ENCODE measurements at regions not wholly inside any gene's neighbourhood (a gene's known extent, or its start where the extent isn't known, plus 50 kb on each side); places are given as distances from the start of the nearest gene placed in this dataset.
"Not testable (repeated sequence)": the region's sequence is repeated elsewhere in the genome, so short reads cannot be mapped to it uniquely, and the experiment has no call there.

DNA sequence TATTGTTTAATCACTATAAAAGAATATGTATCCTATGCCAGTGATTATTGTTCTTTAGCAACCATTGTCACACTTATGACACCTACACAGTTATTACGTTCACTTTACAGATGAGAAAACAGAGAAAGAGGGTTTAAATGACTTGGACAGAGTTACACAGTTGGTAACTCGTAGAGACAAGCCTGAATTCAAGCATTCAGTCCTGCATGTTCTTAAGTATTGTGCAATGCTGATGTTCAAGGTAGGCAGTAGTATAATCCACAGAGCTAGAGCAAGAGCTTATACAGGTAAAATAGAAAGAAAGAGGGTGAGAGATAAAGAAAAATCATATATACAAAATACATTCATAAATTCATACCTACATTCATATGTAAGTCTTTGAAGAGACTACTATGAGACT, 249.8 kb upstream of the ANXA10 start:
- H3K4me1 ChIP-seq (ENCODE audit: insufficient read depth, low read length, severe bottlenecking), result no peaks in the 10 kb centered on the region
- H3K9ac ChIP-seq (ENCODE audit: low read length), result no peak overlapping the region
- no peaks in the 10 kb centered on the region for H3K79me2 ChIP-seq (ENCODE audit: insufficient read depth, low read length)
- no peak overlapping the region for H3K27ac ChIP-seq (ENCODE audit: low read depth, low read length, poor library complexity, severe bottlenecking)
- H3K4me2 ChIP-seq (ENCODE audit: low read length), result no peak overlapping the region
- no peak overlapping the region for H2AFZ ChIP-seq (ENCODE audit: low read length)
- H3K9me2 ChIP-seq (ENCODE audit: low read depth, low read length), result no peaks in the 10 kb centered on the region
- no peak overlapping the region for H3K4me3 ChIP-seq (ENCODE audit: low read depth, low read length, poor library complexity, severe bottlenecking)
- H3F3A ChIP-seq (ENCODE audit: insufficient read depth, low read length), result no peaks in the 10 kb centered on the region
- no peaks in the 10 kb centered on the region for H3K27me3 ChIP-seq (ENCODE audit: insufficient read depth, low read length)
- no peaks in the 10 kb centered on the region for H3K9me3 ChIP-seq (ENCODE audit: low read length)
- TF ChIP-seq EZH2 (IDR thresholded peaks at IDR 0.05; ENCODE audit: borderline replicate concordance, low read length), result no peak
- TF ChIP-seq, protein P1, sequence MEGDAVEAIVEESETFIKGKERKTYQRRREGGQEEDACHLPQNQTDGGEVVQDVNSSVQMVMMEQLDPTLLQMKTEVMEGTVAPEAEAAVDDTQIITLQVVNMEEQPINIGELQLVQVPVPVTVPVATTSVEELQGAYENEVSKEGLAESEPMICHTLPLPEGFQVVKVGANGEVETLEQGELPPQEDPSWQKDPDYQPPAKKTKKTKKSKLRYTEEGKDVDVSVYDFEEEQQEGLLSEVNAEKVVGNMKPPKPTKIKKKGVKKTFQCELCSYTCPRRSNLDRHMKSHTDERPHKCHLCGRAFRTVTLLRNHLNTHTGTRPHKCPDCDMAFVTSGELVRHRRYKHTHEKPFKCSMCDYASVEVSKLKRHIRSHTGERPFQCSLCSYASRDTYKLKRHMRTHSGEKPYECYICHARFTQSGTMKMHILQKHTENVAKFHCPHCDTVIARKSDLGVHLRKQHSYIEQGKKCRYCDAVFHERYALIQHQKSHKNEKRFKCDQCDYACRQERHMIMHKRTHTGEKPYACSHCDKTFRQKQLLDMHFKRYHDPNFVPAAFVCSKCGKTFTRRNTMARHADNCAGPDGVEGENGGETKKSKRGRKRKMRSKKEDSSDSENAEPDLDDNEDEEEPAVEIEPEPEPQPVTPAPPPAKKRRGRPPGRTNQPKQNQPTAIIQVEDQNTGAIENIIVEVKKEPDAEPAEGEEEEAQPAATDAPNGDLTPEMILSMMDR (IDR thresholded peaks at IDR 0.05; ENCODE audit: low read length), result no peak
- H4K20me1 ChIP-seq (ENCODE audit: insufficient read depth, low read length), result no peaks in the 10 kb centered on the region
- no peaks in the 10 kb centered on the region for H3K36me3 ChIP-seq (ENCODE audit: insufficient read depth, low read length)

DNA sequence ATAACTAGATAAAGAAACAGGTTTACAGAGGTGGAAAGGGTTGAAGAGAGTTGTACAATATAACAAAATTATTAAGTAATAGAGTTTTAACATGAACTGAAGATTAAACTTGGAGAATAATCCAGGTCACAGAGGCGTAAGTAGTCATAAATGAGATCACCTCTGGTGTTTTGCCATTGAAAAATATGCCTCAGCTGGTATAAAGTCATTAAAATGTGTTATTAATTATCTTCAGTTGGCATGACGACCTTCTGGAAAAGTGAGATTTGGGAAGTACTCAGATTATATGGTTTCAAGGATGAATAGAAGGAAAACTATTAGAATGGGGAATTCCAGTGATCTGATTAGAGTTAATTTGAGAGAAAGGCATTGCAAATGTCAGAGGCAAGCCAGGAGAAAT, 237.5 kb upstream of the ANXA10 start:
- Histone ChIP-seq H3K4me2 (ENCODE audit: low read length) (no peak overlapping the region), H3K27ac (ENCODE audit: low read depth, low read length, poor library complexity, severe bottlenecking) (no peak overlapping the region), H3K9me2 (ENCODE audit: low read depth, low read length) (no peaks in the 10 kb centered on the region), H3K9me3 (ENCODE audit: low read length) (no peaks in the 10 kb centered on the region), H3K36me3 (ENCODE audit: insufficient read depth, low read length) (no peaks in the 10 kb centered on the region), H3K79me2 (ENCODE audit: insufficient read depth, low read length) (no peaks in the 10 kb centered on the region), H3K27me3 (ENCODE audit: insufficient read depth, low read length) (no peaks in the 10 kb centered on the region), H4K20me1 (ENCODE audit: insufficient read depth, low read length) (no peaks in the 10 kb centered on the region), H3K4me1 (ENCODE audit: insufficient read depth, low read length, severe bottlenecking) (no peaks in the 10 kb centered on the region), H2AFZ (ENCODE audit: low read length) (no peak overlapping the region), H3F3A (ENCODE audit: insufficient read depth, low read length) (no peaks in the 10 kb centered on the region), H3K9ac (ENCODE audit: low read length) (no peak overlapping the region), H3K4me3 (ENCODE audit: low read depth, low read length, poor library complexity, severe bottlenecking) (no peak overlapping the region)
- no peak for TF ChIP-seq EZH2 (IDR thresholded peaks at IDR 0.05; ENCODE audit: borderline replicate concordance, low read length)
- TF ChIP-seq, protein P1 (IDR thresholded peaks at IDR 0.05; ENCODE audit: low read length), result no peak

DNA sequence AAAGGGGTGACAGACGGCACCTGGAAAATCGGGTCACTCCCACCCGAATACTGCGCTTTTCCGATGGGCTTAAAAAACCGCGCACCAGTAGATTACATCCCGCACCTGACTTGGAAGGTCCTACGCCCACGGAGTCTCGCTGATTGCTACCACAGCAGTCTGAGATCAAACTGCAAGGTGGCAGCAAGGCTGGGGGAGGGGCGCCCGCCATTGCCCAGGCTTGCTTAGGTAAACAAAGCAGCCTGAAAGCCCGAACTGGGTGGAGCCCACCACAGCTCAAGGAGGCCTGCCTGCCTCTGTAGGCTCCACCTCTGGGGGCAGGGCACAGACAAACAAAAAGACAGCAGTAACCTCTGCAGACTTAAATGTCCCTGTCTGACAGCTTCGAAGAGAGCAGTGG, 234.2 kb upstream of the ANXA10 start:
- H3K9me3 ChIP-seq (ENCODE audit: low read length); H4K20me1 ChIP-seq (ENCODE audit: insufficient read depth, low read length); H3K27ac ChIP-seq (ENCODE audit: low read depth, low read length, poor library complexity, severe bottlenecking); H3K27me3 ChIP-seq (ENCODE audit: insufficient read depth, low read length); H3K4me2 ChIP-seq (ENCODE audit: low read length); H3K4me3 ChIP-seq (ENCODE audit: low read depth, low read length, poor library complexity, severe bottlenecking); H2AFZ ChIP-seq (ENCODE audit: low read length); H3K79me2 ChIP-seq (ENCODE audit: insufficient read depth, low read length); H3F3A ChIP-seq (ENCODE audit: insufficient read depth, low read length); H3K4me1 ChIP-seq (ENCODE audit: insufficient read depth, low read length, severe bottlenecking); H3K36me3 ChIP-seq (ENCODE audit: insufficient read depth, low read length); H3K9me2 ChIP-seq (ENCODE audit: low read depth, low read length); H3K9ac ChIP-seq (ENCODE audit: low read length): not testable (repeated sequence)

DNA sequence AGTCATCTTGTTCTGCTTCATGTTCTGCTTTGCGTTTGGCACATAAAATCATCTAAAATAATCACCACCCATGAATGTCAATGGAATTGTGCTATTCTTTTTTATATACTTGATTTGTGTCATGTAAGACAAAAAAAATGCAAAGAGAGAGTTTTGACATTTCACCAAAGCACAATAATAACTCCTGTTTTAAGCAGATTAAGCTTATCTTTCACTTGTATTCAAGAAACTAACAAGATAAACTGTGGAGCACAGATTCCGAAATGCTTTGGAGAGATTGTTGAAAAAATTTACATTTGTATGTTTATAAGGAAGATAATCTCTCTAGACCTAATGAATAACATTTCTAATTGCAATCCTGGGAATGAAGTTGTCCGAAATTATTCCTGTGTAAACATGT, 225.1 kb upstream of the ANXA10 start:
- Histone ChIP-seq H3K27ac (ENCODE audit: low read depth, low read length, poor library complexity, severe bottlenecking) (no peak overlapping the region), H2AFZ (ENCODE audit: low read length) (no peak overlapping the region), H3F3A (ENCODE audit: insufficient read depth, low read length) (no peaks in the 10 kb centered on the region), H3K36me3 (ENCODE audit: insufficient read depth, low read length) (no peaks in the 10 kb centered on the region), H3K9me2 (ENCODE audit: low read depth, low read length) (no peaks in the 10 kb centered on the region), H3K27me3 (ENCODE audit: insufficient read depth, low read length) (no peaks in the 10 kb centered on the region), H3K79me2 (ENCODE audit: insufficient read depth, low read length) (no peaks in the 10 kb centered on the region), H3K4me2 (ENCODE audit: low read length) (no peak overlapping the region), H3K4me1 (ENCODE audit: insufficient read depth, low read length, severe bottlenecking) (no peaks in the 10 kb centered on the region), H3K9ac (ENCODE audit: low read length) (no peak overlapping the region), H3K4me3 (ENCODE audit: low read depth, low read length, poor library complexity, severe bottlenecking) (no peak overlapping the region), H4K20me1 (ENCODE audit: insufficient read depth, low read length) (no peaks in the 10 kb centered on the region), H3K9me3 (ENCODE audit: low read length) (no peaks in the 10 kb centered on the region)
- TF ChIP-seq, protein P1 (IDR thresholded peaks at IDR 0.05; ENCODE audit: low read length), result no peak
- TF ChIP-seq EZH2 (IDR thresholded peaks at IDR 0.05; ENCODE audit: borderline replicate concordance, low read length), result no peak
